CD4-positive, CD25-positive, alpha-beta regulatory T cell (primary cell): ENCODE measurements at regions not wholly inside any gene's neighbourhood (a gene's known extent, or its start where the extent isn't known, plus 50 kb on each side); places are given as distances from the start of the nearest gene placed in this dataset.

Experiments used
- ATAC-seq, 2 donors: fragments of 150-1000 bp; cut with Tn5 transposase; one replicate each; pipeline ENCODE4 v1.10.0; 2021; ENCODE audit warnings: low read depth in 2 of 2, moderate number of reproducible peaks in 2 of 2, moderate library complexity in 1 of 2
- DNase-seq, 3 donors: peaks; one replicate each; pipeline versions ENCODE4 v3.0.0 to v3.0.0-alpha.2; 2012 to 2022; ENCODE audit warnings: mixed read lengths in 1 of 3
- H3K27ac ChIP-seq: one replicate; pipeline ENCODE4 v1.7.0; 2013; ENCODE audit warnings: mild to moderate bottlenecking, low read length; ENCODE audit not compliant: insufficient read depth, poor library complexity, severe bottlenecking
- H3K27me3 ChIP-seq: one replicate; pipeline ENCODE4 v1.7.0; 2013; ENCODE audit warnings: low read length; ENCODE audit not compliant: control insufficient read depth, insufficient read depth
- H3K36me3 ChIP-seq: one replicate; pipeline ENCODE4 v1.7.0; 2013; ENCODE audit warnings: mild to moderate bottlenecking, low read length, moderate library complexity; ENCODE audit not compliant: control insufficient read depth, insufficient read depth
- H3K4me1 ChIP-seq: 2 replicates; pipeline ENCODE4 v1.7.0; 2013; ENCODE audit warnings: mild to moderate bottlenecking, low read length; ENCODE audit not compliant: insufficient read depth, control insufficient read depth, poor library complexity, severe bottlenecking
- H3K4me3 ChIP-seq: one replicate; pipeline ENCODE4 v1.7.0; 2013; ENCODE audit warnings: low read depth, mild to moderate bottlenecking, low read length, moderate library complexity
- H3K9me3 ChIP-seq, 2 experiments: 1 replicate in 1 of 2; 2 replicates in 1 of 2; pipeline ENCODE4 v1.7.0; 2013; ENCODE audit warnings: low read length in 2 of 2, mild to moderate bottlenecking in 1 of 2, moderate library complexity in 1 of 2; ENCODE audit not compliant: control insufficient read depth in 2 of 2
- H3K27ac Mint-ChIP-seq, 3 donors: one replicate each; pipeline ENCODE4 v1.8.0; 2020 to 2022; ENCODE audit warnings: mild to moderate bottlenecking in 3 of 3, mixed read lengths in 3 of 3, moderate library complexity in 2 of 3
- H3K27me3 Mint-ChIP-seq: one replicate; pipeline ENCODE4 v1.8.0; 2022; ENCODE audit warnings: mild to moderate bottlenecking, mixed read lengths
- H3K36me3 Mint-ChIP-seq: one replicate; pipeline ENCODE4 v1.8.0; 2020; ENCODE audit warnings: mixed read lengths
- H3K4me1 Mint-ChIP-seq, 4 donors: one replicate each; pipeline ENCODE4 v1.8.0; 2020 to 2022; ENCODE audit warnings: mixed read lengths in 4 of 4, mild to moderate bottlenecking in 1 of 4
- H3K4me3 Mint-ChIP-seq, 4 donors: one replicate each; pipeline ENCODE4 v1.8.0; 2020 to 2022; ENCODE audit warnings: mild to moderate bottlenecking in 4 of 4, mixed read lengths in 4 of 4, moderate library complexity in 3 of 4
- H3K9me3 Mint-ChIP-seq, 7 donors: one replicate each; pipeline ENCODE4 v1.8.0; 2020 to 2022; ENCODE audit warnings: mixed read lengths in 7 of 7, mild to moderate bottlenecking in 3 of 7, moderate library complexity in 2 of 7

DNA sequence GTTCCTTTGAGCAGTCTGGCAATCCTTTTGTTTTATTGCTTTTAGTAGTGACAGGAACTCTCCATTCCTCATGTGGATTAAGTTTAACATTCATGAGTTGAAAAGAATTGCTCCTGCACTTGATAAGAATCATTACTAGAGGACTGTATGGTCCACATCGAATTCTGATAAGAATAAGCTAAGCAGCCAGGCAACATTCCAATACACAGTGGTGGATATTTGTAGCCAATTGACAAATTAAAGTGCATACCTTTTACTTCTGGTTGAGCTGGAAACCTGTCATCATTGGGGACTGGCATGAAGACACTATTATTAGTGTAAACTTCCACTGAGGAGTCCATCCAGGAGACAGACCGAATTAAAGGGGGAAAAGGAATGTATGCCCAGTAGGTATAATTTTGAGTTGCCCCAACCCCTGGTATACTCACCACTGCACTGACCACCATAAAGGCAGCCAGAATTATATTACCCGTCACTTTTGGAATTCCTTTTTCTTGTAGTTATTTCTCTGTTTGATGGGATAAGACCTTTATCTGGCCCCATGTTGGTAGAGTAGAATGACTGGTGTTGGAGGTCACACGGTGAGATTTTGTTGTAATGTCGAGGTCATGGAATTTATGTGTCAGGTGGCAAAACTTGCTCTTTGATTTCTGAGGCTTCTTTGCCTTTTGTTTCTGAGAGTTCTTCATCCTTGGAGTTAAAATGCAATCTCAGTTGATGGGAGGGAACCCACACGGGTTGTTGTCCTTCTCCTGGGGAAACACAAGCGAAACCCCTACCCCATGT is 72.1 kb upstream of the ARL4D start:
- DNase-seq = no peak

DNA sequence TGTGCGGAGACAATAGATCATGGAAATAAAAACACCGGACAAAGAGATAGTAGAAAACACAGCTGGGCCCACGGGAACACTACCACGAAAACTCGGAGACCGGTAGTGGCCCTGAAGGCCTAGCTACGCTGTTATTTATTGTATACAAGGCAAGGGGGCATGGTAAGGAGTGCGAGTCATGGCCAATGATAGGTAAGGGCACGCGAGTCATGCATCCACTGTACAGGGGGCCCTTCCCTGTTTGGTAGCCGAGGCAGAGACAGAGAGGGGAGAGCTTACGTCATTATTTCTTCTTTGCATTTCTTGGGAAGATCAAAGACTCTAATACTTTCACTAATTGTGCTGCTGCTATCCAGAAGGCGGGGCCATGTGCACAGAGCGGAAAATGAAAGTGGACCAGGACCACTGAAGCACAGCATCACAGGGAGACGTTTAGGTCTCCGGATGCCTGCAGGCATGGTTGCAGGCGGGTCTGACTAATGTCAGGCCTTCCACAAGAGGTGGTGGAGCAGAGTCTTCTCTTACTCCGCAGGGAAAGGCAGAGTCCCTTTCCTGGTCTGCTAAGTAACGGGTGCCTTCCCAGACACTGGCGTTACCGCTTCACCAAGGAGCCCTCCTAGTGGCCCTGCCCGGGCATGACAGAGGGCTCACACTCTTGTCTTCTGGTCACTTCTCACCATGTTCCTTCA is 74.4 kb upstream of the ARL4D start:
- Mint-ChIP-seq H3K9me3 (peaks cover 0 to 5% (median 0%) of the 10 kb centered on the region in 7 donors), H3K27me3 (peaks cover 24% of the 10 kb centered on the region), H3K4me3 (no peak overlapping the region), H3K36me3 (no peaks in the 10 kb centered on the region), H3K27ac (no peak overlapping the region), H3K4me1 (no peaks in the 10 kb centered on the region)
- Histone ChIP-seq H3K4me1 (no peaks in the 10 kb centered on the region), H3K27me3 (peaks cover 12% of the 10 kb centered on the region), H3K36me3 (no peaks in the 10 kb centered on the region), H3K4me3 (no peak overlapping the region), H3K27ac (no peak overlapping the region), H3K9me3 (peaks cover 0 to 6% of the 10 kb centered on the region in 2 experiments)
- DNase-seq = no peak
- ATAC-seq = no peak

More for the DNA sequence above, 72.1 kb upstream of the ARL4D start:
- Mint-ChIP-seq H3K27ac (no peak overlapping the region), H3K36me3 (no peaks in the 10 kb centered on the region), H3K4me3 (no peak overlapping the region), H3K4me1 (no peaks in the 10 kb centered on the region), H3K27me3 (peaks cover 26% of the 10 kb centered on the region), H3K9me3 (peaks cover 0 to 3% (median 0%) of the 10 kb centered on the region in 7 donors)
- H3K9me3 ChIP-seq = no peaks in the 10 kb centered on the region
- no peaks in the 10 kb centered on the region for H3K4me1 ChIP-seq
- H3K27ac ChIP-seq = no peak overlapping the region
- H3K36me3 ChIP-seq = no peaks in the 10 kb centered on the region
- no peak overlapping the region for H3K4me3 ChIP-seq
- H3K27me3 ChIP-seq = peaks cover 14% of the 10 kb centered on the region
- no peak for ATAC-seq

DNA sequence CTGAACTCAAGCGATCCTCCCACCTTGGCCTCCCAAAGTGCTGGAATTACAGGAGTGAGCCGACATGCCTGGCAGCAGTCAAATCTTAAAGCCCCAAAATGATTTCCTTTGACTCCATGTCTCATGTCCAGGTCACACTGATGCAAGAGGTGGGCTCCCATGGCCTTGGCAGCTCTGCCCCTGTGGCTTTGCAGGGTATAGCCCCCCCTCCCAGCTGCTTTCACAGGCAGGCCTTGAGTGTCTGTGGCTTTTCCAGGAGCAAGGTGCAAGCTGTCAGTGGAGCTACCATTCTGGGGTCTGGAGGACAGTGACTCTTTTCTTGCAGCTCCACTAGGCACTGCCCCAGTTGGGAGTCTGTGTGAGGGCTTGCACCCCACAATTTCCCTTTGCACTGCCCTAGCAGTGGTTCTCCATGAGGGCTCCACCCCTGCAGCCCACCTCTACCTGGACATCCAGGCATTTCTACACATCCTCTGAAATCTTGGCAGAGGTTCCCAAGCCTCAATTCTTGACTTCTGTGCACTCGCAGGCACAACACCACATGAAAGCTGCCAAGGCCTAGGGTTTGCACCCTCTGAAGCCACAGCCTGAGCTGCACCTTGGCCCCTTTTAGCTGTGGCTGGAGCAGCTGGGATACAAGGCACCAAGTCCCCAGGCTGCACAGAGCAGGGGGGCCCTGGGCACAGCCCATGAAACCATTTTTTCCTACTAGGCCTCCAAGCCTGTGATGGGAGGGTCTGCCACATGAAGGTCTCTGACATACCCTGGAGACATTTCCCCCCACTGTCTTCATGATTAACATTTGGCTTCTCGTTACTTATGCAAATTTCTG is 79.3 kb upstream of the ARL4D start:
- H3K27ac ChIP-seq = no peak overlapping the region
- no peak for DNase-seq
- H3K4me3 Mint-ChIP-seq = no peak overlapping the region
- H3K27me3 ChIP-seq = no peaks in the 10 kb centered on the region
- peaks cover 0 to 13% (median 0%) of the 10 kb centered on the region in 4 donors for H3K4me1 Mint-ChIP-seq
- peaks cover 0 to 14% (median 3%) of the 10 kb centered on the region in 7 donors for H3K9me3 Mint-ChIP-seq
- H3K36me3 Mint-ChIP-seq = no peaks in the 10 kb centered on the region
- H3K27ac Mint-ChIP-seq = no peak overlapping the region
- no peak overlapping the region for H3K4me3 ChIP-seq
- ATAC-seq = no peak
- peaks cover 0 to 8% of the 10 kb centered on the region in 2 experiments for H3K9me3 ChIP-seq
- H3K27me3 Mint-ChIP-seq = no peaks in the 10 kb centered on the region
- no peaks in the 10 kb centered on the region for H3K4me1 ChIP-seq
- H3K36me3 ChIP-seq = no peaks in the 10 kb centered on the region

DNA sequence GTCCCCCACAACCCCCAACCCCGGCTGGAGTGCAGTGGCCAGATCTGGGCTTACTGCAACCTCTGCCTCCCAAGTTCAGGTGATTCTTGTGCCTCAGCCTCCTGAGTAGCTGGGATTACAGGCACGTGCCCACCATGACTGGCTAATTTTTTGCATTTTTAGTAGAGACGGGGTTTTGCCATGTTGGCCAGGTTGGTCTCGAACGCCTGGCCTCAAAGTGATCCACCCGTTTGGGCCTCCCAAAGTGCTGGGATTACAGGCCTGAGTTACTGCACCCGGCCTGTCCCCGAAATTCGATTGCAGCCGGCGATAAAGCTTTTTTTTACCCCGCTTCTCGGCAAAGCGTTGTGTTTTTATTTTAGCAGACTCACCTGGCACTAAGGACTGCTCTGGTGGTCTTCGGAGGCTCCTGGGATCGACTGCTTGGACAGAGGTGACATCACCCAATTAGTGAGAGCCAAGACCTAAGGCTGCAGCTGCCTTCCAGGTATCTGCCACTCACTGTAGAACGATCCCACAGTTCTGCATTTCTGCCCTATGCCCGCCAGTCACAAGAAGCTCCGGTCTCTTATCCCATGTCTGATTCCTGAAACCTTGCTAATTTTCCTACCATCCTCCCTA is 82.2 kb upstream of the ARL4D start:
- Mint-ChIP-seq H3K27me3 (no peaks in the 10 kb centered on the region), H3K9me3 (peaks cover 0 to 14% (median 3%) of the 10 kb centered on the region in 7 donors), H3K36me3 (no peaks in the 10 kb centered on the region), H3K27ac (no peak overlapping the region), H3K4me3 (peak overlapping the region in 2 of 4 donors; percentile 0 to 33), H3K4me1 (peaks cover 0 to 13% (median 0%) of the 10 kb centered on the region in 4 donors)
- H3K27ac ChIP-seq = no peak overlapping the region
- H3K36me3 ChIP-seq = no peaks in the 10 kb centered on the region
- H3K4me3 ChIP-seq = no peak overlapping the region
- no peaks in the 10 kb centered on the region for H3K4me1 ChIP-seq
- DNase-seq (peak in 1 of 3 donors; percentile 22), ATAC-seq (no peak)
- H3K27me3 ChIP-seq = no peaks in the 10 kb centered on the region
- peaks cover 0 to 8% of the 10 kb centered on the region in 2 experiments for H3K9me3 ChIP-seq

DNA sequence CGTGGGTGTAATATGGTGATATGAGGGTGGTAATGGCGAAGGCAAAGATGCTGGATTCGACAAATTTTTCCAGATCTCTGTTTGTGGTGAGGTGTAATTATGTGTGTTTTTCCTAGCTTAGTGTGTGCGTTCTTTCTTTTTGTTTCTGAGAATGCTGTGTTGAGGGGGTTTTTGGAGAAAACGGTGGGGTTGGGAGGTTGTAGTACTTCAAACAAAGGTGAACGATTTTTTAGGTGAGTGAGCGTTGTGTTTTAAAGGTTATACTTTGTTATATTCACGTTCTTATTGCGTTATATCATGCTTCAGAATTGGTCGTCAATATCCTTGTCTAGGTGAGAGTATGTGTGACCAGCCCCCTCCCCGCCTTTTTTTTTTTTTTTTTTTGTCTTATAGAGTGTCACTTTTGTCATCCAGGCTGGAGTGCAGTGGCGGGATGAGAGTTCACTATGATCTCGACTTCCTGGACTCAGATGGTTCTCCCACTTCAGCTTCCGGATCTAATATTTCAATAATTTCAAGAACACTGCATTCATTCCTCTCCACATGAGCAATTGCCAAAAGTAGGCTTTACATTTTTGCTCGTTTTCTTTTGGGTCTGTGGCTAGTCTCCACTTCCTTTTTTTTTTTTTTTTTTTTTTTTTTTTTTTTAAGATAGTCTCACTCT is 82.2 kb upstream of the RNU2-1 start:
- no peak overlapping the region for H3K4me3 Mint-ChIP-seq

DNA sequence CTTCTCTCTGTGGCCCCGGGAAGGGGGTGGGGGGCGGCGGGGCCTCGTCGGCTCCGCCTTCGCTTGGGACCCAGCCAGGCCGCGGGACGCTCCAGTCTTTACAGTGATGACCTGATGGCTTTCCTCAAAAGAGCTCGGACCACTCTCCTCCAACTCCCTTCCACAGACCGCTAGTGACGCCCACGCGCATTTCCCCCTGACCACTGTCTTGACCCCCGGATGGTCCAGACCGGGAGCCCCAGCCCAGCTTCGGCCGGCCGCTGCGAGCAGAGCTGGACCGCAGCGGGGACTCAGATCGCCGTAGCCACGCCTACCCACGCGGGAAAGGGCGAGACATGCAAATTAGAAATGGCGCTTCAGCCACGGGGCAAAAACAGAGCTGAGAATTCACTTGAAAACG is 81.6 kb upstream of the RNU2-1 start:
- Mint-ChIP-seq H3K27ac (no peak overlapping the region), H3K36me3 (no peaks in the 10 kb centered on the region)

More for the DNA sequence above, 82.2 kb upstream of the RNU2-1 start:
- Mint-ChIP-seq H3K36me3 (no peaks in the 10 kb centered on the region), H3K4me1 (peaks cover 0 to 13% (median 0%) of the 10 kb centered on the region in 4 donors), H3K27ac (no peak overlapping the region), H3K9me3 (peaks cover 0 to 14% (median 3%) of the 10 kb centered on the region in 7 donors), H3K27me3 (no peaks in the 10 kb centered on the region)
- no peak overlapping the region for H3K4me3 ChIP-seq
- no peak for ATAC-seq
- no peaks in the 10 kb centered on the region for H3K27me3 ChIP-seq
- no peaks in the 10 kb centered on the region for H3K36me3 ChIP-seq
- peaks cover 0 to 8% of the 10 kb centered on the region in 2 experiments for H3K9me3 ChIP-seq
- no peak overlapping the region for H3K27ac ChIP-seq
- no peaks in the 10 kb centered on the region for H3K4me1 ChIP-seq
- no peak for DNase-seq

DNA sequence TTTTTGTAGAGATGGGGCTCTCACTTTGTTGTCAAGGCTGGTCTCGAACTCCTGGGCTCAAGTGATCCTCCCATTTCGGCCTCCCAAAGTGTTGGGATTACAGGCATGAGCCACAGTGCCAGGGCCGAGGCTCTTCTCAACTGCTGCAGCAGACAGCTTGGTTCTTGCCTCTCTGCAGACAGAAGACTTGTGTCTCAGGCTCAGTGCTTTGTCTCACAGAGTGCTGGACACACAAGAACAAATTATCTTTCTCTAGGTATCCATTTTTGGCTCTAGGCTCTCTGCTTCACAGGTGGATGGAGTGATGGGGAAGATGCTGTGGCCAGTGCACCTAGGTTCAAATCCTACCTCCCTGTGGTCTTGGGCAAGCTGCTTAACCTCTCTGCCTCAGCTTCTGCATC is 80.8 kb upstream of the RNU2-1 start:
- peak overlapping the region in 1 of 4 donors; percentile 43 for H3K4me3 Mint-ChIP-seq
- Histone ChIP-seq H3K9me3 (peaks cover 0 to 5% of the 10 kb centered on the region in 2 experiments), H3K27ac (no peak overlapping the region), H3K36me3 (no peaks in the 10 kb centered on the region), H3K27me3 (no peaks in the 10 kb centered on the region), H3K4me1 (no peaks in the 10 kb centered on the region), H3K4me3 (no peak overlapping the region)
- DNase-seq (peak in 1 of 3 donors; percentile 24), ATAC-seq (no peak)
- H3K27ac Mint-ChIP-seq = no peak overlapping the region
- H3K4me1 Mint-ChIP-seq = peaks cover 0 to 13% (median 0%) of the 10 kb centered on the region in 4 donors
- H3K36me3 Mint-ChIP-seq = no peaks in the 10 kb centered on the region
- no peaks in the 10 kb centered on the region for H3K27me3 Mint-ChIP-seq
- peaks cover 0 to 11% (median 3%) of the 10 kb centered on the region in 7 donors for H3K9me3 Mint-ChIP-seq

More for the DNA sequence above, 81.6 kb upstream of the RNU2-1 start:
- DNase-seq = no peak
- Histone ChIP-seq H3K36me3 (no peaks in the 10 kb centered on the region), H3K4me1 (no peaks in the 10 kb centered on the region), H3K27me3 (no peaks in the 10 kb centered on the region), H3K4me3 (no peak overlapping the region), H3K9me3 (peaks cover 0 to 8% of the 10 kb centered on the region in 2 experiments), H3K27ac (no peak overlapping the region)
- Mint-ChIP-seq H3K9me3 (peaks cover 0 to 14% (median 3%) of the 10 kb centered on the region in 7 donors), H3K27me3 (no peaks in the 10 kb centered on the region), H3K4me1 (peaks cover 0 to 13% (median 0%) of the 10 kb centered on the region in 4 donors), H3K4me3 (no peak overlapping the region)
- no peak for ATAC-seq
